H9 (cell line): ENCODE measurements at regions not wholly inside any gene's neighbourhood (a gene's known extent, or its start where the extent isn't known, plus 50 kb on each side); places are given as distances from the start of the nearest gene placed in this dataset.

ENCODE experiments used
- DNase-seq: peaks from one replicate; pipeline ENCODE4 v3.0.0-alpha.2; 2017
- H2AFZ ChIP-seq: one replicate; pipeline ENCODE4 v1.6.1; 2013; ENCODE audit warnings: mild to moderate bottlenecking, low read length, control low read depth, moderate library complexity
- H2AK5ac ChIP-seq: 2 replicates; pipeline ENCODE4 v1.6.1; 2013; ENCODE audit warnings: low read length, control low read depth, mixed read lengths; ENCODE audit not compliant: insufficient read length
- H2BK120ac ChIP-seq: one replicate; pipeline ENCODE4 v1.6.1; 2013; ENCODE audit warnings: low read depth, mild to moderate bottlenecking, low read length, control low read depth, inconsistent platforms; ENCODE audit not compliant: poor library complexity, severe bottlenecking
- H2BK12ac ChIP-seq: 2 replicates; pipeline ENCODE4 v1.6.1; 2013; ENCODE audit warnings: low read length, control low read depth, mixed read lengths, low read depth; ENCODE audit not compliant: insufficient read length
- H2BK15ac ChIP-seq: 2 replicates; pipeline ENCODE4 v1.6.1; 2013; ENCODE audit warnings: low read depth, low read length, control low read depth
- H2BK20ac ChIP-seq: one replicate; pipeline ENCODE4 v1.6.1; 2013; ENCODE audit warnings: low read depth, mild to moderate bottlenecking, low read length, control low read depth, inconsistent platforms; ENCODE audit not compliant: poor library complexity, severe bottlenecking
- H2BK5ac ChIP-seq: 2 replicates; pipeline ENCODE4 v1.6.1; 2013; ENCODE audit warnings: low read length, control low read depth, mixed read lengths; ENCODE audit not compliant: insufficient read length
- H3K14ac ChIP-seq: 2 replicates; pipeline ENCODE4 v1.6.1; 2013; ENCODE audit warnings: low read length, control low read depth; ENCODE audit not compliant: insufficient read depth
- H3K18ac ChIP-seq: 2 replicates; pipeline ENCODE4 v1.6.1; 2013; ENCODE audit warnings: low read depth, mild to moderate bottlenecking, mixed read lengths, low read length, control low read depth; ENCODE audit not compliant: insufficient read length
- H3K23ac ChIP-seq: 2 replicates; pipeline ENCODE4 v1.6.1; 2013; ENCODE audit warnings: low read length, control low read depth, mixed read lengths, low read depth; ENCODE audit not compliant: insufficient read length
- H3K23me2 ChIP-seq: 2 replicates; pipeline ENCODE4 v1.6.1; 2013; ENCODE audit warnings: low read depth, mild to moderate bottlenecking, mixed read lengths, low read length, control low read depth; ENCODE audit not compliant: insufficient read length, poor library complexity, severe bottlenecking
- H3K27ac ChIP-seq: 2 replicates; pipeline ENCODE4 v1.5.1; 2013; ENCODE audit warnings: low read length, control low read depth, mixed read lengths, low read depth; ENCODE audit not compliant: insufficient read length
- H3K27me3 ChIP-seq: 2 replicates; pipeline ENCODE4 v1.6.1; 2013; ENCODE audit warnings: low read length, control low read depth, inconsistent platforms; ENCODE audit not compliant: insufficient read depth
- H3K4ac ChIP-seq: 2 replicates; pipeline ENCODE4 v1.6.1; 2013; ENCODE audit warnings: low read depth, mild to moderate bottlenecking, control low read depth, inconsistent platforms, low read length, moderate library complexity
- H3K4me1 ChIP-seq: 2 replicates; pipeline ENCODE4 v1.6.1; 2013; ENCODE audit warnings: low read length, control low read depth, inconsistent platforms; ENCODE audit not compliant: insufficient read depth
- H3K4me2 ChIP-seq: 2 replicates; pipeline ENCODE4 v1.6.1; 2013; ENCODE audit warnings: low read length, control low read depth, mixed read lengths; ENCODE audit not compliant: insufficient read length, insufficient read depth
- H3K56ac ChIP-seq: 2 replicates; pipeline ENCODE4 v1.6.1; 2013; ENCODE audit warnings: low read depth, mild to moderate bottlenecking, mixed read lengths, low read length, control low read depth; ENCODE audit not compliant: insufficient read length
- H3K79me1 ChIP-seq: 2 replicates; pipeline ENCODE4 v1.6.1; 2013; ENCODE audit warnings: low read depth, mild to moderate bottlenecking, moderate library complexity, low read length, control low read depth, inconsistent platforms; ENCODE audit not compliant: insufficient read depth, poor library complexity, severe bottlenecking
- H3K79me2 ChIP-seq: 2 replicates; pipeline ENCODE4 v1.6.1; 2013; ENCODE audit warnings: low read length, control low read depth, inconsistent platforms; ENCODE audit not compliant: insufficient read depth
- H3K9ac ChIP-seq: 2 replicates; pipeline ENCODE4 v1.6.1; 2013; ENCODE audit warnings: low read length, control low read depth, mixed read lengths; ENCODE audit not compliant: insufficient read length; ENCODE audit errors: extremely low read depth
- H3K9me3 ChIP-seq: one replicate; pipeline ENCODE4 v1.6.1; 2013; ENCODE audit warnings: low read depth, low read length, inconsistent platforms; ENCODE audit not compliant: control insufficient read depth
- H3T11ph ChIP-seq: one replicate; pipeline ENCODE4 v1.6.1; 2013; ENCODE audit warnings: mild to moderate bottlenecking, low read length, control low read depth, inconsistent platforms
- H4K20me1 ChIP-seq: one replicate; pipeline ENCODE4 v1.6.1; 2013; ENCODE audit not compliant: control insufficient read depth, insufficient read length, insufficient read depth
- H4K5ac ChIP-seq: 2 replicates; pipeline ENCODE4 v1.6.1; 2013; ENCODE audit warnings: low read depth, mild to moderate bottlenecking, mixed read lengths, low read length, control low read depth; ENCODE audit not compliant: insufficient read length
- H4K8ac ChIP-seq: replicated peaks from 2 replicates; pipeline ENCODE4 v1.6.1; 2013; ENCODE audit warnings: low read length, control low read depth, mixed read lengths, low read depth; ENCODE audit not compliant: insufficient read length
- H4K91ac ChIP-seq: 2 replicates; pipeline ENCODE4 v1.6.1; 2013; ENCODE audit warnings: low read depth, mild to moderate bottlenecking, moderate library complexity, mixed read lengths, low read length, control low read depth; ENCODE audit not compliant: insufficient read length
- H3K27ac Mint-ChIP-seq, 3 experiments: 2 replicates in 2 of 3; 3 replicates in 1 of 3; pipeline ENCODE4 v1.8.0; 2020 to 2021; ENCODE audit warnings: mixed read lengths in 3 of 3, mild to moderate bottlenecking in 1 of 3, moderate library complexity in 1 of 3
- H3K27me3 Mint-ChIP-seq: 2 replicates; pipeline ENCODE4 v1.8.0; 2021; ENCODE audit warnings: low read depth, mild to moderate bottlenecking, moderate library complexity, mixed read lengths
- H3K36me3 Mint-ChIP-seq, 3 experiments: 2 replicates in 2 of 3; 3 replicates in 1 of 3; pipeline ENCODE4 v1.8.0; 2020 to 2021; ENCODE audit warnings: low read depth in 3 of 3, mixed read lengths in 3 of 3; ENCODE audit not compliant: insufficient read depth in 1 of 3
- H3K4me1 Mint-ChIP-seq, 2 experiments: 2 replicates each; pipeline ENCODE4 v1.8.0; 2020; ENCODE audit warnings: mixed read lengths in 2 of 2
- H3K4me3 Mint-ChIP-seq, 2 experiments: 2 replicates in 1 of 2; 3 replicates in 1 of 2; pipeline ENCODE4 v1.8.0; 2020 to 2021; ENCODE audit warnings: mild to moderate bottlenecking in 2 of 2, mixed read lengths in 2 of 2, moderate library complexity in 1 of 2
- H3K9me3 Mint-ChIP-seq, 2 experiments: 2 replicates in 1 of 2; 3 replicates in 1 of 2; pipeline ENCODE4 v1.8.0; 2020; ENCODE audit warnings: mild to moderate bottlenecking in 2 of 2, mixed read lengths in 2 of 2, moderate library complexity in 1 of 2
- WGBS: extraction: QIAGEN DNeasy Blood & Tissue Kit; methylation state at CpG from one replicate; pipeline ENCODE4 v1.1.7; 2013; ENCODE audit warnings: missing lambda C conversion rate, low lambda C conversion rate, mixed read lengths; ENCODE audit not compliant: insufficient read length; ENCODE audit errors: extremely low coverage; 5-methylcytosine and 5-hydroxymethylcytosine counted together
- TF ChIP-seq, protein P1 (sequence below): fragments of 200-600 bp; sonication (generic); conservative IDR thresholded peaks from 3 replicates; pipeline ENCODE4 v1.8.0; 2021; ENCODE audit warnings: antibody characterized with exemption, mild to moderate bottlenecking

GRCh38 chr5:174284873-174285272, 239.4 kb downstream of the NSG2 start:
- no peak overlapping the region for H2BK5ac ChIP-seq
- no peaks in the 10 kb centered on the region for H4K20me1 ChIP-seq
- H3K79me1 ChIP-seq = no peaks in the 10 kb centered on the region
- Mint-ChIP-seq H3K36me3 (no peaks in the 10 kb centered on the region), H3K4me1 (peaks cover 4 to 6% of the 10 kb centered on the region in 2 experiments; a peak in 3 of 4 replicates), H3K4me3 (no peak overlapping the region), H3K27me3 (peaks cover 33% of the 10 kb centered on the region), H3K27ac (no peak overlapping the region), H3K9me3 (no peaks in the 10 kb centered on the region)
- H3K4me1 ChIP-seq = no peaks in the 10 kb centered on the region
- TF ChIP-seq, protein P1, sequence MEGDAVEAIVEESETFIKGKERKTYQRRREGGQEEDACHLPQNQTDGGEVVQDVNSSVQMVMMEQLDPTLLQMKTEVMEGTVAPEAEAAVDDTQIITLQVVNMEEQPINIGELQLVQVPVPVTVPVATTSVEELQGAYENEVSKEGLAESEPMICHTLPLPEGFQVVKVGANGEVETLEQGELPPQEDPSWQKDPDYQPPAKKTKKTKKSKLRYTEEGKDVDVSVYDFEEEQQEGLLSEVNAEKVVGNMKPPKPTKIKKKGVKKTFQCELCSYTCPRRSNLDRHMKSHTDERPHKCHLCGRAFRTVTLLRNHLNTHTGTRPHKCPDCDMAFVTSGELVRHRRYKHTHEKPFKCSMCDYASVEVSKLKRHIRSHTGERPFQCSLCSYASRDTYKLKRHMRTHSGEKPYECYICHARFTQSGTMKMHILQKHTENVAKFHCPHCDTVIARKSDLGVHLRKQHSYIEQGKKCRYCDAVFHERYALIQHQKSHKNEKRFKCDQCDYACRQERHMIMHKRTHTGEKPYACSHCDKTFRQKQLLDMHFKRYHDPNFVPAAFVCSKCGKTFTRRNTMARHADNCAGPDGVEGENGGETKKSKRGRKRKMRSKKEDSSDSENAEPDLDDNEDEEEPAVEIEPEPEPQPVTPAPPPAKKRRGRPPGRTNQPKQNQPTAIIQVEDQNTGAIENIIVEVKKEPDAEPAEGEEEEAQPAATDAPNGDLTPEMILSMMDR = no peak
- no peak overlapping the region for H3K4ac ChIP-seq
- DNase-seq = no peak
- H2AFZ ChIP-seq = no peak overlapping the region
- no peaks in the 10 kb centered on the region for H3K23me2 ChIP-seq
- H2BK12ac ChIP-seq = no peak overlapping the region
- no peak overlapping the region for H2AK5ac ChIP-seq
- no peak overlapping the region for H4K91ac ChIP-seq
- H2BK15ac ChIP-seq = no peak overlapping the region
- no peak overlapping the region for H4K5ac ChIP-seq
- H2BK20ac ChIP-seq = no peak overlapping the region
- no peak overlapping the region for H3K14ac ChIP-seq
- H4K8ac ChIP-seq = no peak overlapping the region
- no peaks in the 10 kb centered on the region for H3K79me2 ChIP-seq
- H3T11ph ChIP-seq = no peak overlapping the region
- no peaks in the 10 kb centered on the region for H3K9me3 ChIP-seq
- no peak overlapping the region for H3K27ac ChIP-seq
- no peak overlapping the region for H3K18ac ChIP-seq
- H3K23ac ChIP-seq = no peak overlapping the region
- H3K27me3 ChIP-seq = no peaks in the 10 kb centered on the region
- no peak overlapping the region for H3K9ac ChIP-seq
- no peak overlapping the region for H3K4me2 ChIP-seq
- no peak overlapping the region for H3K56ac ChIP-seq
- no CpG with 5 or more reads among the region's 5 CpGs for WGBS
- H2BK120ac ChIP-seq = no peak overlapping the region
